PC-9 (cell line): ENCODE measurements at regions not wholly inside any gene's neighbourhood (a gene's known extent, or its start where the extent isn't known, plus 50 kb on each side); places are given as distances from the start of the nearest gene placed in this dataset.

Source experiments
- EZH2 ChIP-seq: fragments of 200-600 bp; sonication (generic); IDR thresholded peaks from 2 replicates; pipeline ENCODE4 v1.8.0; 2017; ENCODE audit warnings: antibody characterized with exemption, low read depth
- TF ChIP-seq, protein P1 (sequence below): fragments of 200-600 bp; sonication (generic); conservative IDR thresholded peaks from 2 replicates; pipeline ENCODE4 v1.6.1; 2017; ENCODE audit warnings: mixed run types, antibody characterized with exemption, mild to moderate bottlenecking, moderate library complexity

DNA sequence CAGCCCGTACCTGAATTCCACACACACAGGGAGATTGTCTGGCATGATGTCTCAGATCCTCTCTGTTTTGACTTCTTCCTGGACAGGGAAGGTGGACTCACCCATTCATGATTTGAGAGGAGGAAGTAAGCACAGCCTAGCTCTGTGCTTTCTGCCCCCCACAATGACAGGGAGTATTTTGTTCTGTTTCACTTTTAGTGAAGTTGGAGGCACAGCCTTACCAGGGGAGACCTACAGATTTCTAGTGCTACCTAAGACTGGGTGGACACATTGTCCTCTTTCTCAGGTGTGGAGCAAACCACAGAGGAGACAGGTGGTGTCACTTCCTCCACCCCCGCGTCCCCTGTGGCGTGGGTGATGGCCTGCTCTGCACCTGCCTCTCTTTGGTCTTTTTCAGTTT, 408.6 kb upstream of the PFKP start:
- TF ChIP-seq, protein P1, sequence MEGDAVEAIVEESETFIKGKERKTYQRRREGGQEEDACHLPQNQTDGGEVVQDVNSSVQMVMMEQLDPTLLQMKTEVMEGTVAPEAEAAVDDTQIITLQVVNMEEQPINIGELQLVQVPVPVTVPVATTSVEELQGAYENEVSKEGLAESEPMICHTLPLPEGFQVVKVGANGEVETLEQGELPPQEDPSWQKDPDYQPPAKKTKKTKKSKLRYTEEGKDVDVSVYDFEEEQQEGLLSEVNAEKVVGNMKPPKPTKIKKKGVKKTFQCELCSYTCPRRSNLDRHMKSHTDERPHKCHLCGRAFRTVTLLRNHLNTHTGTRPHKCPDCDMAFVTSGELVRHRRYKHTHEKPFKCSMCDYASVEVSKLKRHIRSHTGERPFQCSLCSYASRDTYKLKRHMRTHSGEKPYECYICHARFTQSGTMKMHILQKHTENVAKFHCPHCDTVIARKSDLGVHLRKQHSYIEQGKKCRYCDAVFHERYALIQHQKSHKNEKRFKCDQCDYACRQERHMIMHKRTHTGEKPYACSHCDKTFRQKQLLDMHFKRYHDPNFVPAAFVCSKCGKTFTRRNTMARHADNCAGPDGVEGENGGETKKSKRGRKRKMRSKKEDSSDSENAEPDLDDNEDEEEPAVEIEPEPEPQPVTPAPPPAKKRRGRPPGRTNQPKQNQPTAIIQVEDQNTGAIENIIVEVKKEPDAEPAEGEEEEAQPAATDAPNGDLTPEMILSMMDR = no peak
- no peak for TF ChIP-seq EZH2
